Ovary (tissue), 3 donors: ENCODE measurements at regions not wholly inside any gene's neighbourhood (a gene's known extent, or its start where the extent isn't known, plus 50 kb on each side); places are given as distances from the start of the nearest gene placed in this dataset.

Experiments used
- CTCF ChIP-seq, 3 donors: fragments of 450-650 bp in 2 of 3; fragments of 200-600 bp in 1 of 3; IDR thresholded peaks; one replicate each; pipeline versions ENCODE4 v1.5.1 to v1.8.0; 2016 to 2022; ENCODE audit warnings: antibody characterized with exemption in 3 of 3, mild to moderate bottlenecking in 1 of 3
- EP300 ChIP-seq: sonication (generic); formaldehyde crosslinking; IDR thresholded peaks from one replicate; pipeline ENCODE4 v1.6.1; 2017; ENCODE audit warnings: antibody characterized with exemption
- POLR2A ChIP-seq: fragments of 450-650 bp; IDR thresholded peaks from one replicate; pipeline ENCODE4 v1.6.1; 2017; ENCODE audit warnings: antibody characterized with exemption, mild to moderate bottlenecking, moderate library complexity
- donor health status: DM: no; HTN: no; CAD: no.

GRCh38 chr5:87828545-87829216 is 416.0 kb upstream of the CCNH start:
- TF ChIP-seq EP300 (no peak), CTCF (IDR thresholded peaks at IDR 0.05) (no peak), POLR2A (no peak)
